Erythroblast (primary cell): ENCODE measurements at regions not wholly inside any gene's neighbourhood (a gene's known extent, or its start where the extent isn't known, plus 50 kb on each side); places are given as distances from the start of the nearest gene placed in this dataset.

Experiments used
- DNase-seq, 2 experiments: peaks; one replicate each; lab custom pipeline; 2025; lab: John Stamatoyannopoulos, UW
- GATA1 ChIP-seq: IDR thresholded peaks from 2 replicates; pipeline ENCODE4 v1.6.1; 2011; ENCODE audit warnings: low read depth, mild to moderate bottlenecking, control low read depth, low read length, moderate library complexity
- POLR2A ChIP-seq: IDR thresholded peaks from 2 replicates; pipeline ENCODE4 v1.6.1; 2011; ENCODE audit warnings: mild to moderate bottlenecking, low read length

DNA sequence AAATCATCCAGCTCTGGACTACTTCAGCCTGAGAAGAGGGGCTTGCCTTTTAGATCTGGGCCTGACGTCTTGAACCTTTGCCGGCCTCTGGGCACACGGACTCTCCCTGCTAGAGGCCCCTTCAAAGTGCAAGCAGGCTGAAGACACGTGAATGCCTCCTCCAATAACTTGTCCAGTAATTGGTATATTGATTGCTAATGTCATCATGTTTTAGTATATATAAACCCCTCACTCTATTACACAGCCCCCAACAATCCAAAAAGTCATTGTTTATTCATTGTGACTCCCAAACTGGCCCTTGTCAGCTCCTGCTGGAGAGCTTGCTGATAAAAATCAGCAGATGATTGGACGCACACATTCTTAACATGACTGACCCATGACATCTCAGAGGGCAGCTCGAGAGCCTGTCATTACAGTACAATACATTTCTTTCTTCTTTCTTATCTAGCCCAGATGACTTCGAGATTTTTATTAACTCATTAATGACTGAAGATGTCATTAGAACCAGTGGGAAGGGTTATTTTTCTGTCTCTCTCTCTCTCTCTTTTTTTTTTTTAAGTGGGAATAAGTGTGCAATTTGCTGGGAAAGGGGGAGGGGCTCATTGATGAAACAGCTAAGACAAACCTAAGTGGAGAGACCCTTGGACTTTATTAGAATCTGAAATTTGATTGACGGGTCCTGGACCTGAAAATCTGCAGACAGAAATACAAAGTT lies 65.5 kb upstream of the NR2F2 start:
- TF ChIP-seq POLR2A, result no peak
- TF ChIP-seq GATA1, result no peak
- no peak for DNase-seq

DNA sequence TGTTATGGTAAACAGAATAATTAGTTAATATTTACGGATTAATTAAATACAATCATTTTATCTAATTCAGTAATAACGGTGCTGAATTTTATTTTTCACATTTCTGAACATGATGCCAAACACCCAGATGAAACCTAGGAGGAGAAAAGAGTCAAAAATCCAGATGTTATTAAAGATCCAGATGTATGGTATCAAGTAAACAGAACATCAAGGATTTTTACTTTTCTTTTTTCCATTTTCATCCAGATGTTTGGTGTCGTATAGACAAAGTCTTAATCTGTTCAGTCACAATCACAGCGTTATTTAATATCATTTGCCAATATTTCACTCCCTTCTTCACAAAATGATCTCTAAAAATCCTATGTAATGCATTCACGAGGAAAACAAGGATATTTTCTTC lies 64.0 kb upstream of the NR2F2 start:
- TF ChIP-seq POLR2A (no peak), GATA1 (no peak)
- no peak for DNase-seq

DNA sequence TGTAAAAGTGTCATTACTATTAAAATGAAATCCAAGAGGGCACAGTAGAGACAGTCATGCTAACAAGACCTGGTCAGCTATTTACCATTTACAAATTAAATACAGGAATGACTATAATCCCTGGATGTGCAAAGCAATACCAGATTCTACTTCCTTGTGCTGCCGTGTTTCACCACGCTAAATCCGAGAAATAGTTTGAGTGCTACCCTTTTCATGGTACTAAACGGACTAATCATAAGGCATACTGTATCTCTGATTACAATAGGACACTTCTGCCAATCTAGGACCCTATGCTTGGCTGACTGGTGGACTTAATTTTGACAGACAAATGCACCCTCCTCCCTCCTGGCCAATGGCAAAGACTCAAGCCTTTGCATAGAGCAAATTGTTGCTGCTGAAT lies 63.0 kb upstream of the NR2F2 start:
- DNase-seq, result no peak
- no peak for TF ChIP-seq POLR2A
- no peak for TF ChIP-seq GATA1

DNA sequence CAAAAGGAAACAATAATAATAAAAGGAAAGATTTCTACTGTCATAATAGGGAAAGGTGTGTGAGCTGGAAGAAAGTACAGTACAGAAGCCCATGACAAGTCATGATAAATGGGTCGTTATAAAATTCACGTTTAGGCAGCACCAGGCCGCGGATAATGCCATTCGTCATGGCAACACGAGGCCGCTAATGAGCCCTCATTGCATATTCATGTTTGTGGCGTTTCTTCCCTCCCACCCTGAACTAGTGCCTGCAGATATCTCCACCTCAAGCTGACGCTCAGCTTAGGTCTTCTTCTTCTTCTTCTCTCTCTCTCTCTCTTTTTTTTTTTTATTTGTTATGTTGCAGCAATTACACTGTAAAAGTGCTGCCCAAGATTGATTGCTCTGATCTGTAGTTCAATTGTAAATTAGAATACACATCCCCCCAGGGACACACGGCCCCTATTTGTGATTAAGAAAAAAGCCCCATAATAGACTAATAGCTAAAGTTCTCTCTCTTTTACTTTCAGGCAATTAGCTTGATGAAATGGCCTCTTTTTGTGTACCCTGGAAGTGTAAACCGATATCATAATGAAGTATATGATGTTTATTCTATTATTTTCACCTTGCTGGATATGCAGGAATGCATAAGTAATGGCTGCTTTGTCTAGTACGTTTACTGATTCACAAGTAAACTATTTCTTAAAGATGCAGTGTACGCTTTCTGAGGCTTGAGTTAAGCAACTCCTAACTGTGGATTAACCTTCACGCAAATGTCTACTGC lies 61.9 kb upstream of the NR2F2 start:
- TF ChIP-seq GATA1, result no peak
- no peak for TF ChIP-seq POLR2A
- DNase-seq, result no peak

DNA sequence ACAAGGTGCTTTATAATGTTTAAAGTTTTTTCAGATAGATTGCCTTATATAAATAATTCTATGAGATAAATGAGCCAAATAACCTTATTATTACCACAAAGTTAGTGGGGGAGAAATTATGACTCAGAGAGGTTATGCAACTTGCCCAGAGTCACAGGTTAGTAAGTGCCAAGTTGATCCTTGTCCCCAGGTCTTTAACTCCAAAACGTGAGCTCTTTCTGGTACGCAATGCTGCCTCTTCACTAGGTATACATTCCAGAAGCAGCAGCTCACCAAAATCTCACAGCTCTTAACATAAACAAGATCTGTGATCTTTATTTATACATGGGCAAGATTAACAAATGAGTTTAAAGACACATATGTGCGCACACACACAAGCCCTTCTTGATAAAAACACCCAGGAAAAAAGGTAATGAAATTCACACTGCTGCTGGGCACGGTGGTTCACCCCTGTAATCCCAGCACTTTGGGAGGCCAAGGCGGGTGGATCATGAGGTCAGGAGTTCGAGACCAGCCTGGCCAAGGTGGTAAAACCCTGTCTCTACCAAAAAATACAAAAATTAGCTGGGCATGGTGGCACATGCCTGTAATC lies 59.8 kb upstream of the NR2F2 start:
- TF ChIP-seq GATA1, result no peak
- DNase-seq, result no peak

DNA sequence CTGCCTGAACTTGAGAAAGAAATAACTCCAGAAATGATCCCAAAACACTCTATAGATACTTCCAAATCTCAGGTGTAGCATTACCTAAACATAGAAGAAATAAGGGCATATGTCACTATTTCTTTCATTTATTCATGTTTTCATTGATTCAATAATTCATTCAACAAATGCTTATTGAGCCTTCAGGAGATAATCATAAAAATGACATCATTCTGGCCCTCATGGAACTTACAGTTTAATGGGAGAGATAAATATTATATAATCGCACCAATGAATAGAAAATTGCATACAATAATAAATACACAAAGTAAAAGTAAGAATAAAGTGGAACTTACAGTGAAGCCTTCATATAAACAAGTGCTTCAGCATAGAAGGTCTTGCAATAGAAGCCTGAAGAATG lies 58.1 kb upstream of the NR2F2 start:
- TF ChIP-seq POLR2A (no peak), GATA1 (no peak)

DNA sequence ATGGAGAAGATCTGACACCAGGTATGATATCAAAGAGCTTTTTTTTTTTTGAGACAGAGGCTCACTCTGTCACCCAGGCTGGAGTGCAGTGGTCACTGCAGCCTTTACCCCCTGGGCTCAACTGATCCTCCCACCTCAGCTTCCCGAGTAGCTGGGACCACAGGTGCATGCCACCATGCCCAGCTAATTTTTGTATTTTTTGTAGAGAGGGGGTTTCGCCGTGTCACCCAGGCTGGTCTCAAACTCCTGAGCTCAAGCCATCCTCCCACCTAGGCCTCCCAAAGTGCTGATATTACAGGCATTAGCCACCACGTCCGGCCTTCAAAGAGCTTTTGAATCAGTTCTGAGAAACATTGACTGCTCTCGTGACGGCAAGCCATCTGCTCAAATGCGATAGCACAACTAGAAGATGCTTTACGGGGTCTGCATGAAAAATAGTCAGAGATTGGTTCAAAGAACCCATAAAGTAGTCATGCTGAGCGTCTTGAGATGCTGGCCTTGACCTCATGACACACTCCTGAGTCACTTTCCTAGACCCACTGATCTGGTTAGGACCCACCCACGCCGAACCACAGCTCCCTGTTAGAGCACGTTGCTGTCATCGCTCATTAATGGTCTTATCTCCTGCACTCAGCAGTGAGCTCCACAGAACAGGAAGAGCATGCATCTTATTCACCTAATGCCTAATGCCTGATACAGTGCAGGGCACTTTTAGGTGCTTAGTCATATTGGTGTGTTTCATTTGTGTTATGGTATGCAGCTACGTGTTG lies 57.0 kb upstream of the NR2F2 start:
- DNase-seq, result peak in 1 of 2 experiments; percentile 0
- TF ChIP-seq POLR2A (no peak), GATA1 (no peak)

More for the DNA sequence above, 58.1 kb upstream of the NR2F2 start:
- DNase-seq, result no peak

DNA sequence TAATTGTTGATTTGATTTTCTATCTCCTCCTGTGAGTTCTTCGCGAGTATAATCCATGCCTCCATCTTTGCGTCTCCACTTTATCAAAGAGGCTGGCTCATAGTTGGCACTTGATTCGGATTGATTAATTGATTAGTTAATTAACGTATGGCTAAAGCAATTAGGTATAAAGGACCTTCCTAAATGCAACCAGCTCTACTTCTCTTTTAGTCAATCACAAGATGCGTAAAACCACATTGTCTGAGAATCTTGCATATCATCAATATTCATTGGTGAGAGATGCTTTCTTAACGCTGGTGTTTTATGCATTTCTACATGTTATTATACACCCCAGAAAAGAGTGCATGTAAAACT lies 56.4 kb upstream of the NR2F2 start:
- TF ChIP-seq GATA1, result no peak
- TF ChIP-seq POLR2A, result no peak
- DNase-seq, result no peak

DNA sequence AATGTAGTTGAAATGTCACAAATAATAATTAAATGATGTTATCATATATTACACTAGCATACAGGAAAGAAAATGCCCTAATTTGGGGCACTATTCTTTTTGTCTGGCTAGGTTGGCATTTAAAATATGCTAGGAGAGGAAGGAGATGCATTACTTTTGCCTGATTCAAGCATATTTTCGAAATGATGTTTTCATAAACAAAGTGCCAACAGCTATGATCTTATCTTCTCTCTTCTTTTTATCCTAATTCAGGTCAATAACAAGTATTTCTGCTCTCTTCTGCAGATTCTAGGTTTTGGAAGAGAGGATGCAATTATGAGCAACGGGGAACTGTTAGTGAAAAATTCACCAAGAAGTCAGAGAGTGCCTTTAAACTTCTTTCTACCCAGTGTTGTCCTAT lies 55.8 kb upstream of the NR2F2 start:
- no peak for DNase-seq
- TF ChIP-seq POLR2A, result no peak
- TF ChIP-seq GATA1, result no peak

DNA sequence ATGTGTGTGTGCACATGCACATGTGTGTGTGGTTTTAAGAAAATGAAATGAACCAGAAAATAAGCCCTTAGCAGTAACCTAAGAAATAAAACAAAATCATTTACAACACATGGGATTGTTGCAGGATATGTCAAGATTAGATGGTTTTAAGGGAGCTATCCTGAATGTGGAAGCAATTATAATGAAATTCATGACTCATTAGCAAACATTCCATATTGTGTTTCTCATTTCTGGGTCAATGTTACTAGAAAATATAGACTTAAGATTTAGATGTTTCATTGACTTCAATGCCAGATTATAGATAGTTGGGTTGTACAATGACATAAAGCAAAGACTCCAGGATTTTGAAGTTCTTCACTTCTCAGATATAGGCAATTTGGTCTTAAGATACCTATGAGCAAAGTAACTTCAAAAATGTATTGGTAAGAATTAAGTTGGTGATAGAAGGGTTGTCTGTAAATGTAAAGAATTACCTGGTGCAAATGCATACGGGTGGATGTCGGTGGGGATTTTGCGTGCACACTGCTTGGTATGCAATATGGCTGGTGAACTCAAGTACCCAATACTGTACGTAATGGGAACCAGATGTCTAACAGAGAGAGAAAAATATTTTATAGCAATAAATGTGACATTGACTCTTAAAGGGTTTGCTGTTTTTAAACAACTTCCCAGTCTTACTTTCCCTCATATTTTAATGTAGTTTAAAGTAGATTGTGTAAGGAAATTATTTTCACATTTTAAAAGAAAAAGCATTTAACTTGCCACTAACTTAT lies 53.9 kb upstream of the NR2F2 start:
- DNase-seq, result no peak
- no peak for TF ChIP-seq POLR2A
- no peak for TF ChIP-seq GATA1
